Loucy (cell line): ENCODE measurements at regions not wholly inside any gene's neighbourhood (a gene's known extent, or its start where the extent isn't known, plus 50 kb on each side); places are given as distances from the start of the nearest gene placed in this dataset.

Experiments used
- EZH2phosphoT487 ChIP-seq: fragments of 200-600 bp; IDR thresholded peaks from 2 replicates; pipeline ENCODE4 v1.6.1; 2018; ENCODE audit warnings: antibody characterized with exemption, mild to moderate bottlenecking, moderate library complexity, borderline replicate concordance
- TF ChIP-seq, protein P1 (sequence below): fragments of 200-600 bp; sonication (generic); conservative IDR thresholded peaks from 2 replicates; pipeline ENCODE4 v1.5.1; 2014; ENCODE audit warnings: mild to moderate bottlenecking, antibody characterized with exemption, low read length

- TF ChIP-seq, protein P1, sequence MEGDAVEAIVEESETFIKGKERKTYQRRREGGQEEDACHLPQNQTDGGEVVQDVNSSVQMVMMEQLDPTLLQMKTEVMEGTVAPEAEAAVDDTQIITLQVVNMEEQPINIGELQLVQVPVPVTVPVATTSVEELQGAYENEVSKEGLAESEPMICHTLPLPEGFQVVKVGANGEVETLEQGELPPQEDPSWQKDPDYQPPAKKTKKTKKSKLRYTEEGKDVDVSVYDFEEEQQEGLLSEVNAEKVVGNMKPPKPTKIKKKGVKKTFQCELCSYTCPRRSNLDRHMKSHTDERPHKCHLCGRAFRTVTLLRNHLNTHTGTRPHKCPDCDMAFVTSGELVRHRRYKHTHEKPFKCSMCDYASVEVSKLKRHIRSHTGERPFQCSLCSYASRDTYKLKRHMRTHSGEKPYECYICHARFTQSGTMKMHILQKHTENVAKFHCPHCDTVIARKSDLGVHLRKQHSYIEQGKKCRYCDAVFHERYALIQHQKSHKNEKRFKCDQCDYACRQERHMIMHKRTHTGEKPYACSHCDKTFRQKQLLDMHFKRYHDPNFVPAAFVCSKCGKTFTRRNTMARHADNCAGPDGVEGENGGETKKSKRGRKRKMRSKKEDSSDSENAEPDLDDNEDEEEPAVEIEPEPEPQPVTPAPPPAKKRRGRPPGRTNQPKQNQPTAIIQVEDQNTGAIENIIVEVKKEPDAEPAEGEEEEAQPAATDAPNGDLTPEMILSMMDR, result no peak
- no peak for TF ChIP-seq EZH2phosphoT487
Observed at GRCh38 chr16:35405526-35405925, 1946.1 kb downstream of the TP53TG3F start.
